Transverse colon (tissue), 3 donors: ENCODE measurements at regions not wholly inside any gene's neighbourhood (a gene's known extent, or its start where the extent isn't known, plus 50 kb on each side); places are given as distances from the start of the nearest gene placed in this dataset.

ENCODE experiments used
- POLR2A ChIP-seq: fragments of 450-650 bp; IDR thresholded peaks from one replicate; pipeline ENCODE4 v1.6.1; 2016; ENCODE audit warnings: antibody characterized with exemption, mild to moderate bottlenecking, moderate library complexity
- TF ChIP-seq, protein P1 (sequence below), 5 experiments: fragments of 200-600 bp in 3 of 5; fragments of 450-650 bp in 2 of 5; sonication (generic) in 3 of 5; IDR thresholded peaks; 1 replicate in 2 of 5; 2 replicates in 3 of 5; pipeline ENCODE4 v1.5.1; 2016 to 2017; ENCODE audit warnings: antibody characterized with exemption in 5 of 5, inconsistent platforms in 3 of 5, mild to moderate bottlenecking in 2 of 5, moderate library complexity in 1 of 5

DNA sequence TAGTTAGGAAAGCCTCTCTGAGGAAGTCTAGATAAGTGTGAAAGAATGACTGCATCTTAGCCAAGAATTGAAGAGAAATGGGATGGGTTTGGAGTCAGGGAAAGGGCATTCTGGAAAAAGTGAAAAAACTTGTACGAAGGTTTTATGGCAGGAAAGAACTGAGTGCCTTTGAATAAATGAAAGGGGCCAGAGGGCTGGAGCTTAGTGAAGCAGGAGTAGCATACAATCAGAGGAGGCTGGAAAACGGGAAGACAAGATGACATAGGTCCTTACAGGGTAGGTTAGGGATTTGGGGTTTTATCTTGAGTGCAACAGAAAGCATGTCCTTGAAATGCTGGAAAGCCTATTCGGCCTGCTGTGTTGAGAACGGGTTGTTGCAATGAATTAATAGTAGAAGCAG is 152.6 kb upstream of the RND3 start:
- no peak for TF ChIP-seq POLR2A
- TF ChIP-seq, protein P1, sequence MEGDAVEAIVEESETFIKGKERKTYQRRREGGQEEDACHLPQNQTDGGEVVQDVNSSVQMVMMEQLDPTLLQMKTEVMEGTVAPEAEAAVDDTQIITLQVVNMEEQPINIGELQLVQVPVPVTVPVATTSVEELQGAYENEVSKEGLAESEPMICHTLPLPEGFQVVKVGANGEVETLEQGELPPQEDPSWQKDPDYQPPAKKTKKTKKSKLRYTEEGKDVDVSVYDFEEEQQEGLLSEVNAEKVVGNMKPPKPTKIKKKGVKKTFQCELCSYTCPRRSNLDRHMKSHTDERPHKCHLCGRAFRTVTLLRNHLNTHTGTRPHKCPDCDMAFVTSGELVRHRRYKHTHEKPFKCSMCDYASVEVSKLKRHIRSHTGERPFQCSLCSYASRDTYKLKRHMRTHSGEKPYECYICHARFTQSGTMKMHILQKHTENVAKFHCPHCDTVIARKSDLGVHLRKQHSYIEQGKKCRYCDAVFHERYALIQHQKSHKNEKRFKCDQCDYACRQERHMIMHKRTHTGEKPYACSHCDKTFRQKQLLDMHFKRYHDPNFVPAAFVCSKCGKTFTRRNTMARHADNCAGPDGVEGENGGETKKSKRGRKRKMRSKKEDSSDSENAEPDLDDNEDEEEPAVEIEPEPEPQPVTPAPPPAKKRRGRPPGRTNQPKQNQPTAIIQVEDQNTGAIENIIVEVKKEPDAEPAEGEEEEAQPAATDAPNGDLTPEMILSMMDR (IDR thresholded peaks at IDR 0.05): no peak
